ENCODE measurements at regions not wholly inside any gene's neighbourhood (a gene's known extent, or its start where the extent isn't known, plus 50 kb on each side); places are given as distances from the start of the nearest gene placed in this dataset.

GRCh38 chr2:193816008-193816407 lies 1621.3 kb upstream of the TMEFF2 start:
- Histone ChIP-seq H3K79me2 (ENCODE audit: low read length) (no peaks in the 10 kb centered on the region), H3K4me2 (ENCODE audit: low read length) (no peak overlapping the region), H3K36me3 (replicated peaks; ENCODE audit: low read depth, low read length) (no peaks in the 10 kb centered on the region), H3K27ac (ENCODE audit: low read length) (no peak overlapping the region), H4K20me1 (ENCODE audit: insufficient read depth, low read length) (no peaks in the 10 kb centered on the region), H2AFZ (ENCODE audit: low read depth, low read length) (no peak overlapping the region), H3K27me3 (ENCODE audit: low read depth, low read length) (no peaks in the 10 kb centered on the region), H3K4me3 (ENCODE audit: low read length) (no peak overlapping the region), H3K9ac (ENCODE audit: low read length) (no peak overlapping the region), H3K4me1 (ENCODE audit: low read length) (no peaks in the 10 kb centered on the region), H3K9me3 (ENCODE audit: insufficient read depth, low read length) (no peaks in the 10 kb centered on the region)
- TF ChIP-seq EZH2phosphoT487 (IDR thresholded peaks at IDR 0.05; ENCODE audit: low read depth) (no peak), CTCF (IDR thresholded peaks at IDR 0.05; ENCODE audit: low read depth, low read length) (no peak)

- Histone ChIP-seq H3K4me3 (ENCODE audit: low read length) (no peak overlapping the region), H4K20me1 (ENCODE audit: insufficient read depth, low read length) (no peaks in the 10 kb centered on the region), H3K9ac (ENCODE audit: low read length) (no peak overlapping the region), H3K27me3 (ENCODE audit: low read depth, low read length) (no peaks in the 10 kb centered on the region), H3K4me2 (ENCODE audit: low read length) (no peak overlapping the region), H3K4me1 (ENCODE audit: low read length) (no peaks in the 10 kb centered on the region), H3K79me2 (ENCODE audit: low read length) (no peaks in the 10 kb centered on the region), H3K9me3 (ENCODE audit: insufficient read depth, low read length) (no peaks in the 10 kb centered on the region), H2AFZ (ENCODE audit: low read depth, low read length) (no peak overlapping the region), H3K27ac (ENCODE audit: low read length) (no peak overlapping the region), H3K36me3 (replicated peaks; ENCODE audit: low read depth, low read length) (no peaks in the 10 kb centered on the region)
- no peak for TF ChIP-seq CTCF (IDR thresholded peaks at IDR 0.05; ENCODE audit: low read depth, low read length)
- no peak for TF ChIP-seq EZH2phosphoT487 (IDR thresholded peaks at IDR 0.05; ENCODE audit: low read depth)
Measured at GRCh38 chr2:193810533-193810932, 1615.8 kb upstream of the TMEFF2 start.

- no peak overlapping the region for H3K27ac ChIP-seq (ENCODE audit: low read length)
- H3K4me2 ChIP-seq (ENCODE audit: low read length) = no peak overlapping the region
- H2AFZ ChIP-seq (ENCODE audit: low read depth, low read length) = no peak overlapping the region
- H3K36me3 ChIP-seq (replicated peaks; ENCODE audit: low read depth, low read length) = no peaks in the 10 kb centered on the region
- no peaks in the 10 kb centered on the region for H3K4me1 ChIP-seq (ENCODE audit: low read length)
- no peaks in the 10 kb centered on the region for H4K20me1 ChIP-seq (ENCODE audit: insufficient read depth, low read length)
- no peaks in the 10 kb centered on the region for H3K79me2 ChIP-seq (ENCODE audit: low read length)
- H3K27me3 ChIP-seq (ENCODE audit: low read depth, low read length) = no peaks in the 10 kb centered on the region
- H3K9me3 ChIP-seq (ENCODE audit: insufficient read depth, low read length) = no peaks in the 10 kb centered on the region
- H3K9ac ChIP-seq (ENCODE audit: low read length) = no peak overlapping the region
- TF ChIP-seq EZH2phosphoT487 (IDR thresholded peaks at IDR 0.05; ENCODE audit: low read depth) = no peak
- no peak for TF ChIP-seq CTCF (IDR thresholded peaks at IDR 0.05; ENCODE audit: low read depth, low read length)
- no peak overlapping the region for H3K4me3 ChIP-seq (ENCODE audit: low read length)
Measured at GRCh38 chr2:193808877-193809276, 1614.1 kb upstream of the TMEFF2 start.

GRCh38 chr2:193806088-193806774 lies 1611.5 kb upstream of the TMEFF2 start:
- H3K4me1 ChIP-seq (ENCODE audit: low read length) = no peaks in the 10 kb centered on the region
- TF ChIP-seq CTCF (IDR thresholded peaks at IDR 0.05; ENCODE audit: low read depth, low read length) = no peak
- TF ChIP-seq EZH2phosphoT487 (IDR thresholded peaks at IDR 0.05; ENCODE audit: low read depth) = no peak
- no peak overlapping the region for H3K4me2 ChIP-seq (ENCODE audit: low read length)
- H4K20me1 ChIP-seq (ENCODE audit: insufficient read depth, low read length) = no peaks in the 10 kb centered on the region
- H3K9me3 ChIP-seq (ENCODE audit: insufficient read depth, low read length) = no peaks in the 10 kb centered on the region
- H3K79me2 ChIP-seq (ENCODE audit: low read length) = no peaks in the 10 kb centered on the region
- H3K27ac ChIP-seq (ENCODE audit: low read length) = no peak overlapping the region
- no peak overlapping the region for H2AFZ ChIP-seq (ENCODE audit: low read depth, low read length)
- H3K36me3 ChIP-seq (replicated peaks; ENCODE audit: low read depth, low read length) = no peaks in the 10 kb centered on the region
- H3K9ac ChIP-seq (ENCODE audit: low read length) = no peak overlapping the region
- H3K4me3 ChIP-seq (ENCODE audit: low read length) = no peak overlapping the region
- H3K27me3 ChIP-seq (ENCODE audit: low read depth, low read length) = no peaks in the 10 kb centered on the region
